Dermis blood vessel endothelial cell (primary cell): ENCODE measurements at regions not wholly inside any gene's neighbourhood (a gene's known extent, or its start where the extent isn't known, plus 50 kb on each side); places are given as distances from the start of the nearest gene placed in this dataset.
"Not testable (repeated sequence)": the region's sequence is repeated elsewhere in the genome, so short reads cannot be mapped to it uniquely, and the experiment has no call there.

Experiments used
- DNase-seq: peaks from one replicate; pipeline ENCODE4 v3.0.0; 2010

DNA sequence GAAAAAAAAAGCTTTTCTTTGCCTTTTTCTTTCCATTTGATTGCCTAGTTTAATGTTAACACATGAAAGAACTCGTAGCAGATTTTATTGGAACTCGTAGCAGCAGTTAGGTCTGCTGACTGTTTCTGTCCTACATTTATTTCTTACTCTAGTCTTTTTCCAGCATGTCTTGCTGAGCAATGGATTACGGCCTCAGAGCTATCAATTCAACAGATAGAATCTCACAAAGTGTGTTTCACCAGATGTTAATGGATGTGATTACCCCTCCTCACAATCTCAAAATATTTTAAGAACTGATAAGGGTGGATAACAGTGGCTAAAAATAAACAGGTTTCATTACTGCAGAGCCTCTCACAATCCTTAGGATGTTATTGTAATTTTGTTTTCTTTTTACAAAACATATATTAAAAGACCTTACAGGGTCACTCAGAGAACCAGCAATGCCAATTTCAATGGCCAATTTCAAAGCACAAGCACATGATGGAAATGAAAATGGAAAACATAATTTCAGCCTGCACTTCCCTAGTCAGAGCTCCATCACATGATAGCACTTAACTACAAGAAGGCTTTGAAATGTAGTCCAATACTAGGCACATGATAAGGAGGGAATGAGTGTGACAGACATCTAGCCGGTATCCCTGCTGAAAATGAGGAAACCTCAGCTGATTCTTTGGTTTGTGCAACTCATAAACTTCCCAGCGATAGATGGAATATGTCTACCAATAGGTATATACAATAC is 838.1 kb upstream of the SEMA6D start:
- DNase-seq, result no peak

DNA sequence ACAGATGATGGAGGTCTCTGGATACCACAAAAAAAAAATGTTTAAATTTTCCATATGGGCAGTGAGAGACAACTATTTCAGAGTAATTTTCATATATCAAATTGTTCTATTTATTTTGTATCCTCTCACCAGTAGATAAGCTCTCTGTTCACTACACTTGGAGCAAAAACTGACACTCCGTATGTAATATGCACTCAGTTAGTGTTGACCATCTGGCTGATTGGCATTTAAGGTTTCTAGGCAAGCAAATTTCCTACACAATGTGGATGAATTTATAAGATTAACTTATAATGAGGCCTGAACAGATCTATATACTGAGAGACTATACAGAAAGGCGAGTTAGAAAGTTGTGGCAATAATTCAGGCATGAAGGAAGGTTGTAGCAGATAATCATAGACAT is 836.5 kb upstream of the SEMA6D start:
- DNase-seq, result no peak

DNA sequence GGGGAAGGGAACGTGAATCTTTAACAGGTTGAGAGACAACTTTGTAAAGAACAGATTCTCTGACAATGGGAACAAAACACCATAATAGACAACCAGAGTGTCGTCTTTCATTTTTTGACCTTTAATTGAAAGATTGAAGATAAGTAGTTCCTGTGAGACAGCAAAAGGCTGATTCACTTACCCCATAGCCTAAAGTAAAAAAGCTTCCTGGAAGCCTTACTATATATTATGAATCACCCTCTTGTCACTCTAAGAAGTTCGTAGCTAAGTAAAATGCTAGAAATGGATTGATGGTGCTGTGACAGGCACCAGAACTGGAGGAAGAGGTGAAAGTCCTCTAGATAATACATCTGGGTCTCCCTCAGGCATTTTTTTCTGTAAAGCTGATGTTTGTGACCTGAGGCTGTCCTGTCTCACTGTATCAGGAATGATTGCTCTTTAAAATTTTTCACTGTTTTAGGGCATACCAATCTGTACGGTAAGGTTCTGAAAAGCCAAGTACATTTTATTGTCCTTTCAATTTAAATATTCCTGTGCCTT is 824.6 kb upstream of the SEMA6D start:
- DNase-seq, result no peak

DNA sequence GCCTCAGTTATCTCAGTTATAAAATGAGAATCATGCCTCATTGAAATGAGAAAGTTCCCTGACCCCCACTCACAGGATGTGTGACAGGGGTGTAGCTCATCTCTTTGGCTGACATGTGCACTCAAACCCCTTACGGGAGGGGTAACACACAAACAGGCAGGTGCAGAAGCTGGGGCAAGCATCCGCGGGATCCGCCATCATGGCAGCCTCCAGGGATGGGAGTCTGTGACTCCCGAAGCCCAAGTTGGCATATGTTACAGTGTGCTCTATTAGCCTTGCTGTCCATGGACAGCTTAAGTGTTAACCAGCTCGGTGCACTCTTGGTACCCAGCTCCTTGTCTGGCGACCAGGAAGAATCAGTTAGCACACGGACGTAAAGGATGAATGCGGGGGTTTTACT is 822.7 kb upstream of the SEMA6D start:
- no peak for DNase-seq

DNA sequence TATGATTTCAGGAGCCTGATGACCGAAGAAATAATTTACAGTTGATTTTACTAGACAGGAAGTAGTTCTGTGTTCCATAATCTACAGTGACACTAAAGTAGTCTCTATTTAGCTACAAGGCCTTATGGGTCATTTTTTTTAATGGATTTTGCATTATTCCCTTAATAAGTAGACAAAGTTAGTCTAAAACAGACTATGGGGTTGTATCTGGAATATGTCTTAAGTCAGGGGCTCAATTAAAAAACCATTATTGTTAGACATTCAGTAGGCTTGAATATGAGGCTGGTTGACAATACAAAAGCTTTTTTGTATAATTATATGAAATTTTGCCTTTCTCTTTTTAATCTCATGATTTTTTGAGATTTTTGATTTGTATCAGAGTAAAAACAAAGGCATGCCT is 820.0 kb upstream of the SEMA6D start:
- no peak for DNase-seq

DNA sequence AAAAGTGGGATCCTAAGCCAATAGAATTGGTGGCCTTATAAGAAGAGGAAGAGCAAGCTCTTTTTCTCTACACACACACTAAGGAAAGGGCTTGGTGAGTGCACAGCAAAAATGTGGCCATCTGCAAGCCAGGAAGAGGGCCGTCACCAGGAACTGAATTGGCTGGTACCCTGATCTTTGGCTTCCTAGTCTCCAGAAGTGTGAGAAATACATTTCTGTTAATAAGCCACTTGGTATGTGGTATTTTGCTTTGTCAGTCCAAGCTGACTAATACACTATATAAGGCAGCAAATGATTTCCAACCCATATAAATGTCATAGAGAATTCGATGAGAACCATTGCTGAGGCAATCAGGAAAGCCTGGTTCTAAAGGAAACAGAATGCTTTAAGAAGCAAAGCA is 816.3 kb upstream of the SEMA6D start:
- no peak for DNase-seq

DNA sequence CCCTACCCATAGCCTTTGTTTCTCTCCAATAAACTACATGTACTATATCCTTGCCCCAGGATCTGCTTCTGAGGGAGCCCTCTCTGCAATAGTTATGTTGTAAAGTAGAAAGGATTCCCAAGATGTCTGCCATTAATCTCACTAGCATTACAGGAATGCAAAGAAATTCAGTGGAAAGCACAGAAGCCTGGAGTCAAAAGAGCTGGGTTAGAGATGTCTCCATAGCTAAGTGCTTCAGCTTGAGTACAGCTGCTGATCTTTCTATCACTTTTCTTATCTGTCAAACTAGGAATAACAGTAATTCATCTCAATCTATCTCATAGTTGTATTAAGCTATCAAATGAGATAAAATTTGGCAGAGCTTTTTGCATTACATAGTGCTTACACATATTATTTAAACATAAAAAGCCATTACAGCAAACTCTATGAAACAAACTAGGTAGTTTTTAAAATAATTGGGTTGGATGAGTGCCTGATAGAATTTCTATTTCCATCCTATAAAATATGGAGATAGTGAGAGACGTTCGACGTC is 799.5 kb upstream of the SEMA6D start:
- no peak for DNase-seq

DNA sequence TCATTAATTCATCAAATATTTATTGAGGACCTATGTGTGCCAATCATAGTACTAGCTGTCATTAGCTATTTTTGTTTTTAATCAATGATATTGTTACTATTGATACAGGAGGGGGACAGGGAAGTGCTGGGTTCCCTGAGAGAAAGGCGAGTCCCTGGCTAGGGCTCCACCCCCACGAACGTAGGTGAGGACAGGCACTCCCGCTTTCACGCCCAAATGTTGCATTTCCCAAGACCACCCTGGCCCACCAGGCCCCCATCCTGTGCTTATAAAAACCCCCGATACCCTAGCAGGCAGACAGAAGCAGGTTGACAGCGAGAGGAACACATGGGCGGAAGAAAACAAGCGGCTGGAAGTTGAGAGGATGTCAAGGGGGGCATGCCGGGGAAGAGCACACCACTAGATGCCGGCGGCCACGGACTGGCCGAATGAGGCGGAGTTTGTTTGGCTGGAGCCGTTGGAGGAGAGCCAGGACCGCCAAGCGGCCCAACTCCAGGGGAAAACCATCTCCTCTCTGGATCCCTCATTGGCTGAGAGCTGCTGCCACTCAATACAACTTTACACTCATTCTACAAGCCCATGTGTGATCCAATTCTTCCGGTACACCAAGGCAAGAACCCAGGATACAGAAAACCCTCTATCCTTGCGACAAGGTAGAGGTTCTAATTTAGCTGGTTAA is 798.7 kb upstream of the SEMA6D start:
- no peak for DNase-seq

DNA sequence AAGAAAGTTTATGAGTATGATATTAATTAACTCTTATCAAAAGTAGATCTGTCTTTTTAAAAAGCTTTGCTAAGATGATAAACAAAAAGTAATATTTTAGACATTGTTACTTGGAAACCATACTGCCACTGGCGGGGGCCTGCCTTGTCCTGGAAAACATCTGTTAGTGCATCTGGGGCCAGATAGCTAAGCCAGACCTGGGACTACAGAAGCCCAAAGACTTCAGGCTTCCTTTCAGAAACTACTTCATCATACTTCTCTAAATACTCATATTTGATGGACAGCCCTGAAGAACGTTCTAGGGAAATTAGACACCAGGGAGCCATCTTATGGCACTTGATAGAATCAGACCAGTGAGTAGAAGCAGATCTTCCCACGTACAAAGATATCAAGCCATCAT is 795.4 kb upstream of the SEMA6D start:
- no peak for DNase-seq

DNA sequence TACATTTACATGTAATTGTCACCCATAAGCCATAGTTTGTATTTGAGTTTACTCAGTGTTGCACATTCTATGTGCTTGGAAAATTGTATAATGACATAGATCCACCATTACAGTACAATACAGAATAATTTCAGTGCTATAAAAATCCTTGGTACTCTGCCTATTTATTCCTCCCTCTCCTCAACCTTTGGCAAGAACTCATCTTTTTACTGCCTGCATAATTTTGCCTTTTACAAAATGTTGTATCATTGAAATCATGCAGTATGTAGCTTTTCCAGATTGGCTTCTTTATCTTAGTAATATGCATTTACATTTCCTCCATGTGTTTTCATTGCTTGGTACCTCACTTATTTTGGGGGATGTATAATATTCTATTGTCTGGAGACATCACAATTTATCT is 786.9 kb upstream of the SEMA6D start:
- DNase-seq, result no peak

DNA sequence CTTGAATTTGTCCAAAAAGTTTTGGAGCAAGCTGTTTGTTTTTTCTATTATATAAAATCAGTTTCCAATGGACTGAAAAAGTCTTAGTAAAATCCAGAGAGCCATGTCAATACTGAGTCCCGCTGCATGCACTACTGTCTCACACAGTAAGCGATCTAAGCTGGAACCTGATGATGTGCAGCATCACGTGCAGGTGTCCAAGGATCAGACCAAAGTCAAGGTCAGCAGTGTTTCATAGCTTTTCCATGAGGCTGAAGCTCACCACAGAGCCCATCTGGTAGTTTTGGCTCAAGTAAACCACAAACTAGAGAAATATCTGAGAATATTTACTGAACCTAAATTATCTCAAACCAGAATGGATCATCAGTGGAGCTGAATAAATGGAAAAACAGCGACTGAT is 784.0 kb upstream of the SEMA6D start:
- no peak for DNase-seq

DNA sequence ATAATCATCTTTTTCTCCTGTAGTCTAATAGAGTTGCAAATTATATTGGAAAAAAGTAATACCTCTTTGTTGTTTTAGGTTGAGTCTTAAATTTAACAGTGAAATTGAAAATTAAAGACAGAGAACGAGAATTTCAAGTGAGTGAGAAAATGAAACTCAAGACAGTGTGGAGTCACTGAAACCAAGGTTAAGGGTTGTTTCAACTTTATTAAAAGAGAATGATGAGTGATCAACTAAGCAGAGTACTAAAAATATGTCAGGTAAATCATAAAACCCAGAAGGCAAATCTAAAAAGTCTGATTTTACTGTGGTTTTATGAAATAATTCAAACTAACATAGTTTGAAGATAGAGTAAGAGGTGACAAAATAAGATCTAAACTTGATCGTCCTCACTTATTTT is 782.5 kb upstream of the SEMA6D start:
- DNase-seq, result no peak

DNA sequence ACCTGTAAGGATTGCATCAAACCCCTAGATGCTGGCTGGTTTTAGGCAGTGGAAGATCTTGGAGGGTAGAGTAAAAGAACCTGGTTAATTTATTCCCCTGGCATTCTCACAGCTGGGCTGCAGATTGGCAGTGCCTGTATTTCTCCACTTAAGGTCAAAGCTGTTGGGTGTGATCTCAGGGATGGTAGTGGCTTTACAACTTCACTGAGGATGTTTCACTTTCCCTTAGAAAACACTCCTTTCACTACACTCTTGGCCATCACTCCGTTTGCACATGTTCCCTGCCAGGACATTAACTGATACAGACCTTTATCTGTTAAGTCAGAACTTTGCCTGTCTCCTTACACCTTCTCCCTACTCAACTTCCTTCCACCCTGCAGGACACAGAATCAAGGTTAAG is 779.1 kb upstream of the SEMA6D start:
- DNase-seq, result no peak

DNA sequence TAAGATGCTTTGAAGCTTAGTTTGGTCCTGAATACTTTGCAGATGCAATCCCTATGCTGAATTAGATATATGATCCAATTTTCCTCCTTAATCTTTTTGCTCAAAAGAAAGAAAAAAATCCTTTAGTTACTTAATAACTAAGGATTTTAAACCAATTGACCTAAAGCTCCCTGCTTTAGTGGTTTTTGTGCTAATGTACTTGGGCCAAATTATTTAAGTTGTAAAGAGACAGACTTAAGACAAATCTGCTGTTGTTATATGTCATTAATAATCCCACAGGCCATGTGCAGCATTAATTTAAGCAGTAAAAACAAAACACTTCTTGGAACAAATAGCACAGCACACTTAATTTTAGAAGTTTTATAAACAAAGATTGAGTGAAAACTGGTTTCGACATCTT is 776.1 kb upstream of the SEMA6D start:
- DNase-seq, result no peak

DNA sequence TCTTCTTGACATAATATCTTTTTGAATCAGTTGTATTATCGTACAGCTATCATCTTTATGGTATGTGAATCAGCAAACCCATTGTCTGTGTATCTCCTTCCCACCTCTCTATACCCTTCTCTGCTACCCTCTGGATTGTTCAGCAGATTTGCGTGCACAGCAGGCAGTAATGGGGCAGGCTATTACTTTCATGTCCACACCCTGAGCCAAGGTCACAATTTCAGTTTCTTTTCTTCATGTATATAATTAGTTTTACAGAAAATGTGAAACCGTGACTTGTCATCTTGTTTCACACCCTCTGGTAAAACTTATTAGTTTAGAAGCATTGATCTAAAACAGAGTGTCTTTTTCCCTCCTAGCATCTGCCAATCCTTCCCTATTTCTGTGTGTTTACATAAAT is 770.4 kb upstream of the SEMA6D start:
- no peak for DNase-seq

DNA sequence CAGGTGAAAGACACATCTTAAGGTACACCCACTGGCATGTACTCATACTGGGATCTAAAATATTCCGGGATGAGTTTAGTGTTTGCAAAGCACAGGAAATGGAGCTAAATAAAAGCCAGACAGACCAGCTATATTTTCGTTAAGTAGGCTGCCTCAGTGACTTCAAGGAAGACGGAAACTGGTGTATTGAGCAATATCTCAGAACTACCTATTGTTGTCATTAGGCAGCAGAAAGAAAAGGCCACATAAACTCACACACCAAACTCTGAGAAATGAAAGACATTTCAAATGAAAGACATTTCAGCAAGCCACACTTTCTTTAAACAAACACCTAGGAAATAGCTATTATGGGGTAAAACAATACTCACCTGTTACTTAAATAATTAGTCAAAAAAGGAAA is 761.7 kb upstream of the SEMA6D start:
- DNase-seq, result no peak

DNA sequence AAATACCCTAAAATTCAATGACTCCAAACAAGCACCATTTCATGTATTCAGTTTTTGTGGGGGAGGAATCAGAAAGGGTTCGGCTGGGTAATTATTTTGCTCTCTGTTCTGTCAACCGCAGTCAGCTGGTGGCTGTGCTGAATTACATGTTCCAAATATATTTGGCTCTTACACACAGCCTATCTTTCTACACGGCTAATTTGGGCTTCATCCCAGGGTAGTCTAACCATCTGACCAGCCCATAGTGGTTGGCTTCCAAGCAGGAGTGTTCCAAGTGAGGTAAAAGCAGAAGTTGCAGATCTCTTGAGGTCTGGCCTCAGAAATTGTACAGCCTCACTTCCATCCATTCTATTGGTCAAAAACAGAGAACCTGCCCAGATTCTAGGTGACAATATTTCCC is 760.8 kb upstream of the SEMA6D start:
- DNase-seq, result no peak

DNA sequence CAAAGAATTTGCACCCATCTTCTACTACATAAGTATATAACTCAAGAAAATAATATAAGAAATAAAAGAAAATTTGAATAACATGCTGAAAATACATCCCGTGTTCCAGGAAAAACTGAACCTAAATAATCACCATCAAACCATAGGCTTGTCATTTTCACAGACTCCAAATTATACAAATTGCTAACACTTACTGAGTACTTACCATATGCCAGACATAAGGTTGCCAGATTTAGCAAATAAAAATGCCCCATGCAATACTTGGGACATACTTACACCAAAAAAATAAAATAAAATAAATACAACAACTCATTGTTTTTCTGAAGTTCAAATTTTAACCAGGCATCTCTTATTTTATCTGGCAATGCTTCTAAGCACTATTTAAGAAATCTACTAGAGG is 760.4 kb upstream of the SEMA6D start:
- DNase-seq, result no peak

DNA sequence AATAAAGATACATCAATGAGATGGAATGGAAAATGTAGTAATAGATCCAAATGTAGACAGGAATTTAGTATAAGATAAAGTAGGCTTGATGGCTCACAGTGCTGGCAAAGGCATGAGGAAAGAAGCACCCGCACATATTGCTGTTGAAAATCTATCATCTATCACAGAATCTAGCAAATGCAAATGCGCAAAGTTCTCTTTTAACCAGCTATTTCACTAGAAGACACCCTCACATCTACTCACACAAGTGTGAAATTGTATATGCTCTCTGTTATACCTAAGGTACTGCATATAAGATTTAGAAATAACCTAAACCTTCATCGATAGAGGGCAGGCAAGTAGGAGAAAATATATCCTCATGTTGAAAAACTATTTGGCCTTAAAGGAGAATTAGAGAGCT is 756.7 kb upstream of the SEMA6D start:
- DNase-seq, result no peak

DNA sequence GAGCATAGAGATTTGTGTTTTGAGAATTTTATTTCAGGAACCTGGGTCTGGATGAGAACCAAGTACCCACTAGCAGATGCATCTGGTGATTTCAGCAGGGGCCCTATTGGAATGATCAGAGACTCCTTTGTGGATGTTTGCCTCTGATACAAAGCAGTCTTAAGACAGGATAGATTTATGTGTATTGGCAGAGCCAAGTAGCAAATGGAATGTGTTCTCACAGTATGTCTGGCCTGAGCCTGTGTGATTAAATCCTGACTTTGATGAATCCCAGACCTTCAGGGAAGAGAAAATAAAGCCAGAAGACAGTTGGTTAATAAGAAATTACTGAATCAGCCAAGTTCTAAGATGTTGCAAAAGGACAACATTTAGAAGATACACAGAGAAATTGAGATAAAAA is 755.5 kb upstream of the SEMA6D start:
- DNase-seq, result no peak

DNA sequence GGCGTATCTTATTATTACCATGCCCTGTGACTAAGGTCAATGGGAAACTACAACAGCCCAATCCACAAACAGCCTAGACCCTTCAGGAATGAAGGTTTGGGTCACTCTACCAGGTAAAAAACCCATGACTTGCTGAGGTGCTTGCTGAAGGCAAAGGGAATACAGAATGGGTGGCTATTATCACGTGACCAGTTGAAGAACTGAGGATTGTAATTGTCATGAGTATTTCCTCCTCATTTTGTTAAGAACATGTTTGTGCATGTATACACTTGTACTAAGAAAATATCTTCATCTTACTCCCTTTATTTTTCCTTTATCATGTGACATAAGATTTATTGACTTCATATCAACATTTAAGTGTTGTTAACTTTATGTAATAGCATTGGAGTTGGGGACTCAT is 729.2 kb upstream of the SEMA6D start:
- not testable (repeated sequence) for DNase-seq

DNA sequence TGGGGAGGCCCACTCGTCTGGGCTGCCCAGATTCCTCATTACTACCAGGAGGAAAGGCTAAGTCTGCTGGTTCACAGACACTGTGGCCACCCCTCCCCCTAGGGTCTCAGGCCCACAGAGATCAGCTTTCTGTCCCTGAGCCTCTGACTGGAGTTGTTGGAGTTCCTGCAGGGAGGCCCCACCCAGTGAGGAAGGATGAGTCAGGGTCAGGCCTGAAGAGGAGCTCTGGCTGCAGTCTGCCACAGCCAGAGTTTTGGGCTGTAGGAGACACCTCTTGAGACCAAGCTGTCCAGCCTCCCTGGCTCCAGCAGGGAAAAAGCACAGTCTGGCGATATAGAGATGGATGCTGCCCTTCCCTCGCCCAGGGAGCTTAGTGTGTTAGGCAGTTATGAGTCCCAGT is 720.9 kb upstream of the SEMA6D start:
- DNase-seq, result no peak

DNA sequence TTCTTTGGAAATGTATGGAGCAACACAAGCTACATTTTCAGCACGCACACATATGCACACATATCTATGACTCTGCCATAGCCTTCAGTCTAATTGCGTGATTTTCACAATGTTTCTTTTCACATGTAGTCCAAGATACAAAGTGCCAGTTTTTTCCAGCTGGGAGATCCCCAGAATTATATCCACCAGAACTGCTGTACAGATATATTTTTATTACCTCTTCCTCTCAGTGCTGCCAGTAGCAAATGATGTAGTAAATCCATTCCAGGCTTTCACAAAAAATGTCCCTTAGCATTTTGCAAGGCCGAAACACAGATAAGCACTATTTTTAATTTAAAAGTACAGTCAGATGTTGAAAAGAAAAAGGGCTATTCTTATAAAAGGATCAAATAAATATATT is 719.8 kb upstream of the SEMA6D start:
- DNase-seq, result no peak

DNA sequence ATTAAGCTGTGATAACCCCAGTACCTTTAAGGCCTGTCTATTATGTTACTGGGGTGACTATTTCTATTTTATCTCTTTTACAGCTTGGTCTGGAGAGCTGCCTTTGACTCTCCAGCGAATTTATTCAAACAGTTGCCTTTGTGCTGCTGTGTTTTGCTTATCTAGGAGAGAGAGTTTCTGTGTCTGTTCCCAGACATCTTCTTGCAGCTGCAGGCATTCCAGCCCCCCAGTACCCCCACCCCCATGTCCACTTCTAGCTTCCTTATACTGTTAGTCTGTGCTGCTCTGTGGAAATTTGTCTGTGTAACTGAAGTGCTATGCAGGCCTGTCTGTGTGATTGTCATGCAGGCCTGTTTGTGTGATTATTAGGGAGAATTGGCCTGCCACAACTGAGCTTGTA is 713.7 kb upstream of the SEMA6D start:
- no peak for DNase-seq
